Transverse colon (tissue), 4 donors: ENCODE measurements at regions not wholly inside any gene's neighbourhood (a gene's known extent, or its start where the extent isn't known, plus 50 kb on each side); places are given as distances from the start of the nearest gene placed in this dataset.

Source experiments
- DNase-seq: peaks from one replicate; pipeline ENCODE4 v3.0.0-alpha.2; 2019
- H3K27ac ChIP-seq, 4 donors: fragments of 200-600 bp; sonication (generic); 2 replicates each; pipeline ENCODE4 v1.5.1; 2016 to 2018; ENCODE audit warnings: inconsistent platforms in 4 of 4
- H3K27me3 ChIP-seq: fragments of 200-600 bp; sonication (generic); 2 replicates; pipeline ENCODE4 v1.5.1; 2017; ENCODE audit warnings: inconsistent platforms
- H3K36me3 ChIP-seq, 4 donors: fragments of 200-600 bp; sonication (generic); 2 replicates each; pipeline ENCODE4 v1.5.1; 2017 to 2019; ENCODE audit warnings: inconsistent platforms in 4 of 4
- H3K4me1 ChIP-seq, 4 donors: fragments of 200-600 bp; sonication (generic); 2 replicates each; pipeline ENCODE4 v1.5.1; 2017 to 2020; ENCODE audit warnings: inconsistent platforms in 4 of 4
- H3K4me3 ChIP-seq, 4 donors: fragments of 200-600 bp; sonication (generic); 1 replicate in 1 of 4; 2 replicates in 3 of 4; pipeline versions ENCODE4 v1.5.1 to v1.6.1; 2017 to 2019; ENCODE audit warnings: inconsistent platforms in 4 of 4
- H3K9me3 ChIP-seq, 2 donors: fragments of 200-600 bp; sonication (generic); 2 replicates each; pipeline ENCODE4 v1.5.1; 2017 to 2019; ENCODE audit warnings: inconsistent platforms in 2 of 2
- CTCF ChIP-seq, 5 experiments: fragments of 200-600 bp in 3 of 5; fragments of 450-650 bp in 2 of 5; sonication (generic) in 3 of 5; IDR thresholded peaks; 1 replicate in 2 of 5; 2 replicates in 3 of 5; pipeline ENCODE4 v1.5.1; 2016 to 2017; ENCODE audit warnings: antibody characterized with exemption in 5 of 5, inconsistent platforms in 3 of 5, mild to moderate bottlenecking in 2 of 5, moderate library complexity in 1 of 5
- EP300 ChIP-seq: sonication (generic); formaldehyde crosslinking; IDR thresholded peaks from one replicate; pipeline ENCODE4 v1.6.1; 2017; ENCODE audit warnings: antibody characterized with exemption, low read depth
- POLR2A ChIP-seq: fragments of 450-650 bp; IDR thresholded peaks from one replicate; pipeline ENCODE4 v1.6.1; 2016; ENCODE audit warnings: antibody characterized with exemption, mild to moderate bottlenecking, moderate library complexity
- POLR2AphosphoS5 ChIP-seq, 3 donors: sonication (generic); formaldehyde crosslinking; IDR thresholded peaks; one replicate each; pipeline ENCODE4 v1.6.1; 2016; ENCODE audit warnings: antibody characterized with exemption in 3 of 3
- WGBS, 2 donors: methylation state at CpG; one replicate each; pipeline ENCODE4 v1.1.5; 2018; ENCODE audit warnings: low coverage in 1 of 2; 5-methylcytosine and 5-hydroxymethylcytosine counted together
- in situ Hi-C, 4 donors: fragments of 200-750 bp; cut with MboI; loops; one replicate each; pipeline versions ENCODE4 v1.15.0 to v1.15.1; 2017; ENCODE audit warnings: low sequenced_read_pairs in 3 of 4, low pct_ligation_motif_present in 1 of 4, low pct_unique_long_range_greater_than_20kb in 1 of 4
- intact Hi-C: fragments of 100-400 bp; cut with DNase I; formaldehyde crosslinking; loops from one replicate; pipeline ENCODE4 v1.15.1; 2023; ENCODE audit warnings: low total_unique reads

- Histone ChIP-seq H3K36me3 (no peaks in the 10 kb centered on the region), H3K4me3 (no peak overlapping the region), H3K9me3 (no peaks in the 10 kb centered on the region), H3K4me1 (no peaks in the 10 kb centered on the region), H3K27ac (no peak overlapping the region), H3K27me3 (peaks cover 4% of the 10 kb centered on the region)
- intact Hi-C loops (loop anchor here (5.0 kb wide), 1 partner anchor 63 kb away; no protein-coding TSS in a partner anchor), in situ Hi-C loops (no loop called here)
- 60 to 69% methylated on average over 1 to 2 of the region's 2 CpGs for WGBS, 2 donors
- no peak for DNase-seq
- TF ChIP-seq EP300: no peak
- TF ChIP-seq POLR2A: no peak
- no peak for TF ChIP-seq CTCF (IDR thresholded peaks at IDR 0.05)
- no peak for TF ChIP-seq POLR2AphosphoS5 (IDR thresholded peaks at IDR 0.05)
These were observed 145.5 kb downstream of the SQOR start for GRCh38 chr15:45780352-45780751.

- WGBS, 2 donors: 71 to 94% methylated on average over 1 to 2 of the region's 2 CpGs
- TF ChIP-seq CTCF (IDR thresholded peaks at IDR 0.05): no peak
- no peak for TF ChIP-seq EP300
- no peak for TF ChIP-seq POLR2AphosphoS5 (IDR thresholded peaks at IDR 0.05)
- no peak for TF ChIP-seq POLR2A
- Histone ChIP-seq H3K4me3 (no peak overlapping the region), H3K9me3 (no peaks in the 10 kb centered on the region), H3K27me3 (peaks cover 4% of the 10 kb centered on the region), H3K36me3 (no peaks in the 10 kb centered on the region), H3K4me1 (no peaks in the 10 kb centered on the region), H3K27ac (no peak overlapping the region)
- no peak for DNase-seq
- intact Hi-C loops (loop anchor here (5.0 kb wide), 1 partner anchor 67 kb away; no protein-coding TSS in a partner anchor), in situ Hi-C loops (no loop called here)
These were observed 149.8 kb downstream of the SQOR start for GRCh38 chr15:45784656-45785055.

- Histone ChIP-seq H3K4me1 (no peaks in the 10 kb centered on the region), H3K4me3 (no peak overlapping the region), H3K36me3 (no peaks in the 10 kb centered on the region), H3K27me3 (peaks cover 4% of the 10 kb centered on the region), H3K9me3 (no peaks in the 10 kb centered on the region), H3K27ac (no peak overlapping the region)
- WGBS, 2 donors: 93 to 94% methylated on average over 2 of the region's 2 CpGs
- in situ Hi-C loops (no loop called here), intact Hi-C loops (no loop called here)
- no peak for TF ChIP-seq POLR2A
- no peak for TF ChIP-seq EP300
- TF ChIP-seq CTCF (IDR thresholded peaks at IDR 0.05): no peak
- TF ChIP-seq POLR2AphosphoS5 (IDR thresholded peaks at IDR 0.05): no peak
- no peak for DNase-seq
These were observed 151.1 kb downstream of the SQOR start for GRCh38 chr15:45785897-45786296.

GRCh38 chr15:45790325-45790943 is 155.6 kb downstream of the SQOR start:
- no peaks in the 10 kb centered on the region for H3K27me3 ChIP-seq
- intact Hi-C loops (loop anchor here (1.0 to 2.0 kb wide), 2 partner anchors 44 to 76 kb away; no protein-coding TSS in a partner anchor), in situ Hi-C loops (no loop called here)
- no peak overlapping the region for H3K27ac ChIP-seq
- peak; percentile 51 to 58 (median 51) for TF ChIP-seq CTCF (IDR thresholded peaks at IDR 0.05)
- no peak for TF ChIP-seq EP300
- no peaks in the 10 kb centered on the region for H3K36me3 ChIP-seq
- H3K4me3 ChIP-seq: no peak overlapping the region
- H3K4me1 ChIP-seq: peaks cover 0 to 5% (median 0%) of the 10 kb centered on the region in 4 donors
- no peaks in the 10 kb centered on the region for H3K9me3 ChIP-seq
- peak; percentile 34 for DNase-seq
- WGBS, 2 donors: 35 to 50% methylated on average over 3 to 4 of the region's 4 CpGs
